ENCODE measurements at regions not wholly inside any gene's neighbourhood (a gene's known extent, or its start where the extent isn't known, plus 50 kb on each side); places are given as distances from the start of the nearest gene placed in this dataset.

DNA sequence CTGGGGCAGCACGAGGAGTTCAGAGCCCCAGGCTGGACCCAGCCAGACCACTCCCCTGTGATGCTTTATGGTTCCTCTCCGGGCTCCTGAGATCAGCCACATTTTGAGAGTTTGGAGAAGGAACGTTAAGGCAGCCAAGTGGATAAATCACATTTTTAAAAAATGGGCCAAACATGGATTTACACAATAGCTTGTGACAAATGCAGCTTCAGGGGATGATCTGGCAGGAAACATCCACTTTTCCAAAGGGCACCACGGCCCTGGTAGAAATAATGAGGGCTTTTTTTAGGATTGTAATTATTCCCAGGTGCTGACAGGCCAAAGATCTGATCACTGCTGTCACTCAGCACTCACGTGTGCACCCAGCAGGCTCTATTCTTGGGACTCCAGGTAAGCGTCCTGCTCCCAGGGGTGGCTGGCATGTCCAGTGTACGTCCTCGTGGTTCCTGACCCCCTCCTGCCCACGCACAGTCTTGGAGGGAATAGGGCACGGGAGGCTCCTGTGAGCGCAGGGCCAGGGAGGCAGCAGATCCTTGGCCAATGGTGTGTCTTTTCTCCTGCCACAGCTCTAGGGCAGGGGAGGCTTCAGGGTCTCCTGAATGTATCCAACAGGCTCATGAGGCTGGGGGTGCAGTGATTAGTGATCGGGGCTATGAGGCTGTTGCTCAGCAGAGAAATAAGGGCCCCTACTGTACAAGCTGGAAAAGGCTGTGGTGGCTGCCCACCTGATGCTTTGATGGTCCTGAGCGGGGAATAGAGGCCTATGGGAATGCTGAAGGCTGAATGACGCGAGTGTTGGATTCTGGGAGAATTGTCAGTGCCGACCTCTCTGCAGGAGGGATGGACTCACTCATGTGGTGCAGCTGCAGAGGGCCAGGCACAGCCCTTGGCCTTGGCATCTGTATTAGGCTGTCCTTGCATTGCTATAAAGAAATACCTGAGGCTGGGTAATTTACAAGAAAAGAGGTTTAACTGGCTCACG, 415.7 kb downstream of the PTPRU start:
- Histone ChIP-seq H3K4me3 (no peak overlapping the region), H3K9me3 (no peaks in the 10 kb centered on the region), H3K27me3 (peaks cover 0 to 4% of the 10 kb centered on the region in 2 donors), H3K4me1 (no peaks in the 10 kb centered on the region), H3K27ac (no peak overlapping the region), H3K36me3 (no peaks in the 10 kb centered on the region)
- DNase-seq (ENCODE audit: low spot score in 2 of 2) = no peak
- TF ChIP-seq, protein P1, sequence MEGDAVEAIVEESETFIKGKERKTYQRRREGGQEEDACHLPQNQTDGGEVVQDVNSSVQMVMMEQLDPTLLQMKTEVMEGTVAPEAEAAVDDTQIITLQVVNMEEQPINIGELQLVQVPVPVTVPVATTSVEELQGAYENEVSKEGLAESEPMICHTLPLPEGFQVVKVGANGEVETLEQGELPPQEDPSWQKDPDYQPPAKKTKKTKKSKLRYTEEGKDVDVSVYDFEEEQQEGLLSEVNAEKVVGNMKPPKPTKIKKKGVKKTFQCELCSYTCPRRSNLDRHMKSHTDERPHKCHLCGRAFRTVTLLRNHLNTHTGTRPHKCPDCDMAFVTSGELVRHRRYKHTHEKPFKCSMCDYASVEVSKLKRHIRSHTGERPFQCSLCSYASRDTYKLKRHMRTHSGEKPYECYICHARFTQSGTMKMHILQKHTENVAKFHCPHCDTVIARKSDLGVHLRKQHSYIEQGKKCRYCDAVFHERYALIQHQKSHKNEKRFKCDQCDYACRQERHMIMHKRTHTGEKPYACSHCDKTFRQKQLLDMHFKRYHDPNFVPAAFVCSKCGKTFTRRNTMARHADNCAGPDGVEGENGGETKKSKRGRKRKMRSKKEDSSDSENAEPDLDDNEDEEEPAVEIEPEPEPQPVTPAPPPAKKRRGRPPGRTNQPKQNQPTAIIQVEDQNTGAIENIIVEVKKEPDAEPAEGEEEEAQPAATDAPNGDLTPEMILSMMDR (IDR thresholded peaks at IDR 0.05) = no peak
- TF ChIP-seq POLR2A (IDR thresholded peaks at IDR 0.05) (no peak), POLR2AphosphoS5 (IDR thresholded peaks at IDR 0.05) (no peak)
- intact Hi-C loops (cut with DNase I; ENCODE audit: low total_unique reads) = no loop called here

DNA sequence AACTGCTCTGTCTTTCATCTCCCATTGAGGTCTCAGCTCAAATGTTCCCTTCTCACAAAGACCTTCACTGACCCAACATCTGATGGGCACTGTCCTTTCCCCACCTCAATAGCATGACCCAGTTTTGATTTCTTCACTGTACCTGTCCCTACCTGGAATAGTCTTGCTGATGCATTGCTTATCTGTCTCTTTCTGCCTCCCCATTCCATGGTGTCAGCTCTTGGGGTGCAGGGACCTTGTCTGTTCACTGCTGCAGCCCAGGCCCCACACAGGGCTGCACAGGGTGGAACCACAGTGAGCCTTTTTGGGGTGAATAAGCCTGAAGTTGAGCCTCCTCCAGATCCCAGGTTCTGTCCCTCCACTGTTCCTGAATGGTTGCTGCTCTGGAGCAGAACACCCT, 414.9 kb downstream of the PTPRU start:
- TF ChIP-seq POLR2AphosphoS5 (IDR thresholded peaks at IDR 0.05) (no peak), POLR2A (IDR thresholded peaks at IDR 0.05) (no peak)
- TF ChIP-seq, protein P1 (IDR thresholded peaks at IDR 0.05) = no peak
- Histone ChIP-seq H3K27ac (no peak overlapping the region), H3K4me1 (no peaks in the 10 kb centered on the region), H3K4me3 (no peak overlapping the region), H3K36me3 (no peaks in the 10 kb centered on the region), H3K9me3 (no peaks in the 10 kb centered on the region), H3K27me3 (peaks cover 0 to 4% of the 10 kb centered on the region in 2 donors)
- no peak for DNase-seq (ENCODE audit: low spot score in 2 of 2)
- intact Hi-C loops (cut with DNase I; ENCODE audit: low total_unique reads) = no loop called here

DNA sequence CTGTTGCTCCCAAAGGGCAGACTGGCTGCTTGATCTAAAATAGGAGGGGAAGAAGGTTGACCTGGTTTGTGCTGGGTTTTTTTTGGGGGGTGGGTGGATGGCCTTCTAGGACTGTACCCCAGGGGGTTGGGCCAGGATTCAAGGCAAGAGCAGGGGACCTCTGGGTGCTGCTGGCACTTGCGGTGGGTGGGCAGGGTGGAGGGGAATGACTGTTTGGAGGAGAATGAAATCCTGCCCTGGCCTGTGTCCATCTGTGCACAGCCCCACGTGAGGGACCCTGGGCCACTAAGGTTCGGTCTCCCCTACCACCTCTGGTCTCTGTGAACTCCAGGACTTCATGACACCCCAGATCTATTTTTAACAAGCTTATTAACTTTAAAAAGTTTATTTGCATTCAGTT, 414.2 kb downstream of the PTPRU start:
- intact Hi-C loops (cut with DNase I; ENCODE audit: low total_unique reads) = no loop called here
- Histone ChIP-seq H3K4me1 (no peaks in the 10 kb centered on the region), H3K9me3 (no peaks in the 10 kb centered on the region), H3K36me3 (no peaks in the 10 kb centered on the region), H3K27ac (no peak overlapping the region), H3K27me3 (peaks cover 0 to 4% of the 10 kb centered on the region in 2 donors), H3K4me3 (no peak overlapping the region)
- TF ChIP-seq, protein P1 (IDR thresholded peaks at IDR 0.05) = no peak
- TF ChIP-seq POLR2A (IDR thresholded peaks at IDR 0.05) (no peak), POLR2AphosphoS5 (IDR thresholded peaks at IDR 0.05) (no peak)
- DNase-seq (ENCODE audit: low spot score in 2 of 2) = no peak

DNA sequence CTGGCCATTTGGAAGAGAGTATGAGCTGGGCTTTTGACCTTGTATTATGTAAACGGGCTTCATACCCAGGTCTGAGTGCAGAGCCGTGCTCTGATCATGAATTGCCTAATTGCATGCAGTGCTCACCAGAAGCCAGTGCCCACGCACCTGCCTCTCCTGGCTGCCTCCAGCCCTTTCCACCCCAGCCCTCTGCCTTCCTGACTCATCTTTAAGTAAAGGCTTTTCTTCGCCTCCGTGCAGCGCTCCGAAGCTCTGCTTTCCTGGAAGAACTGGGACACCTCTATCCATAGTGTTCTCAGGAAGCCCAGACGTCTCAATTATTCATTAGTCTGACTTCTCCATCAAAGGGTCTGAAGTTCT, 413.7 kb downstream of the PTPRU start:
- no peak for DNase-seq (ENCODE audit: low spot score in 2 of 2)
- Histone ChIP-seq H3K27me3 (peaks cover 0 to 4% of the 10 kb centered on the region in 2 donors), H3K27ac (no peak overlapping the region), H3K36me3 (no peaks in the 10 kb centered on the region), H3K4me3 (no peak overlapping the region), H3K4me1 (no peaks in the 10 kb centered on the region), H3K9me3 (no peaks in the 10 kb centered on the region)
- TF ChIP-seq, protein P1 (IDR thresholded peaks at IDR 0.05) = no peak
- TF ChIP-seq POLR2A (IDR thresholded peaks at IDR 0.05) (no peak), POLR2AphosphoS5 (IDR thresholded peaks at IDR 0.05) (no peak)
- intact Hi-C loops (cut with DNase I; ENCODE audit: low total_unique reads) = no loop called here
